SK-N-SH (cell line): ENCODE measurements at regions not wholly inside any gene's neighbourhood (a gene's known extent, or its start where the extent isn't known, plus 50 kb on each side); places are given as distances from the start of the nearest gene placed in this dataset.

Source experiments
- POLR2AphosphoS5 ChIP-seq: IDR thresholded peaks from 2 replicates; pipeline ENCODE4 v1.6.1; 2012; ENCODE audit warnings: low read depth, low read length
- RAD21 ChIP-seq: IDR thresholded peaks from 2 replicates; pipeline ENCODE4 v1.6.1; 2012; ENCODE audit warnings: mild to moderate bottlenecking, low read length
- SIN3A ChIP-seq: IDR thresholded peaks from 2 replicates; pipeline ENCODE4 v1.6.1; 2012; ENCODE audit warnings: low read depth, mild to moderate bottlenecking, low read length, moderate library complexity, borderline replicate concordance
- TAF1 ChIP-seq: IDR thresholded peaks from 2 replicates; pipeline ENCODE4 v1.6.1; 2012; ENCODE audit warnings: low read depth, mild to moderate bottlenecking, low read length, moderate library complexity, borderline replicate concordance
- TF ChIP-seq, protein P1 (sequence below): fragments of 200-600 bp; sonication (generic); IDR thresholded peaks from 2 replicates; pipeline ENCODE4 v1.6.1; 2017; ENCODE audit warnings: antibody characterized with exemption, mild to moderate bottlenecking, moderate library complexity
- TF ChIP-seq, protein P2 (sequence below): IDR thresholded peaks from 2 replicates; pipeline ENCODE4 v1.4.0; 2012; ENCODE audit warnings: low read depth, borderline replicate concordance

DNA sequence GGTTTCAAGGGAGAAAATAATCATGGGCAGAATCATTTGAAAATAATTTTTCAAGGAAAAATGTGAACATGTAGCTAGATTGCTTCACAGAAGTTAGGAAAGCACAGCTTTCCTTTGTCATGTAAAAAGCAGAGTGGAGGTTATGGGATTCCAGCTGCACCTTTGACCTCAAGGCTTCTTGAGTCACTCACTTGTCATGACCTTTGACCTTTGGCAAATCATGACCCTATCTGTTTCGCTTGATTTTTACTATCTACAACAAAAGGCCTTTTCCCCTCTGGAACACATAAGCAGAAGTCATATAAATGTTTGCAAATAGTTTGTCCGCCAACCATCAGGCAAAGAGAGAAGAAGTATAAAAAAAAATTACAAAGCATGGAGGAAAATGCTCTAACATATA lies 210.7 kb upstream of the MIR17HG start:
- TF ChIP-seq, protein P1, sequence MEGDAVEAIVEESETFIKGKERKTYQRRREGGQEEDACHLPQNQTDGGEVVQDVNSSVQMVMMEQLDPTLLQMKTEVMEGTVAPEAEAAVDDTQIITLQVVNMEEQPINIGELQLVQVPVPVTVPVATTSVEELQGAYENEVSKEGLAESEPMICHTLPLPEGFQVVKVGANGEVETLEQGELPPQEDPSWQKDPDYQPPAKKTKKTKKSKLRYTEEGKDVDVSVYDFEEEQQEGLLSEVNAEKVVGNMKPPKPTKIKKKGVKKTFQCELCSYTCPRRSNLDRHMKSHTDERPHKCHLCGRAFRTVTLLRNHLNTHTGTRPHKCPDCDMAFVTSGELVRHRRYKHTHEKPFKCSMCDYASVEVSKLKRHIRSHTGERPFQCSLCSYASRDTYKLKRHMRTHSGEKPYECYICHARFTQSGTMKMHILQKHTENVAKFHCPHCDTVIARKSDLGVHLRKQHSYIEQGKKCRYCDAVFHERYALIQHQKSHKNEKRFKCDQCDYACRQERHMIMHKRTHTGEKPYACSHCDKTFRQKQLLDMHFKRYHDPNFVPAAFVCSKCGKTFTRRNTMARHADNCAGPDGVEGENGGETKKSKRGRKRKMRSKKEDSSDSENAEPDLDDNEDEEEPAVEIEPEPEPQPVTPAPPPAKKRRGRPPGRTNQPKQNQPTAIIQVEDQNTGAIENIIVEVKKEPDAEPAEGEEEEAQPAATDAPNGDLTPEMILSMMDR, result no peak
- TF ChIP-seq POLR2AphosphoS5 (no peak), SIN3A (no peak), RAD21 (no peak), TAF1 (no peak)
- TF ChIP-seq, protein P2, sequence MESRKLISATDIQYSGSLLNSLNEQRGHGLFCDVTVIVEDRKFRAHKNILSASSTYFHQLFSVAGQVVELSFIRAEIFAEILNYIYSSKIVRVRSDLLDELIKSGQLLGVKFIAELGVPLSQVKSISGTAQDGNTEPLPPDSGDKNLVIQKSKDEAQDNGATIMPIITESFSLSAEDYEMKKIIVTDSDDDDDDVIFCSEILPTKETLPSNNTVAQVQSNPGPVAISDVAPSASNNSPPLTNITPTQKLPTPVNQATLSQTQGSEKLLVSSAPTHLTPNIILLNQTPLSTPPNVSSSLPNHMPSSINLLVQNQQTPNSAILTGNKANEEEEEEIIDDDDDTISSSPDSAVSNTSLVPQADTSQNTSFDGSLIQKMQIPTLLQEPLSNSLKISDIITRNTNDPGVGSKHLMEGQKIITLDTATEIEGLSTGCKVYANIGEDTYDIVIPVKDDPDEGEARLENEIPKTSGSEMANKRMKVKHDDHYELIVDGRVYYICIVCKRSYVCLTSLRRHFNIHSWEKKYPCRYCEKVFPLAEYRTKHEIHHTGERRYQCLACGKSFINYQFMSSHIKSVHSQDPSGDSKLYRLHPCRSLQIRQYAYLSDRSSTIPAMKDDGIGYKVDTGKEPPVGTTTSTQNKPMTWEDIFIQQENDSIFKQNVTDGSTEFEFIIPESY, result no peak
